Chondrocyte (in vitro differentiated cells): ENCODE measurements at regions not wholly inside any gene's neighbourhood (a gene's known extent, or its start where the extent isn't known, plus 50 kb on each side); places are given as distances from the start of the nearest gene placed in this dataset.

Experiments used
- DNase-seq: peaks from one replicate; pipeline ENCODE4 v3.0.0; 2021; ENCODE audit warnings: mixed read lengths, low spot score
- H3K27ac Mint-ChIP-seq: one replicate; pipeline ENCODE4 v1.8.0; 2021; ENCODE audit warnings: mild to moderate bottlenecking, moderate library complexity, mixed read lengths; ENCODE audit not compliant: unreplicated experiment
- H3K27me3 Mint-ChIP-seq: 2 replicates; pipeline ENCODE4 v1.8.0; 2021; ENCODE audit warnings: low read depth, mixed read lengths
- H3K36me3 Mint-ChIP-seq: 2 replicates; pipeline ENCODE4 v1.8.0; 2021; ENCODE audit warnings: low read depth, mixed read lengths
- H3K4me1 Mint-ChIP-seq: 2 replicates; pipeline ENCODE4 v1.8.0; 2021; ENCODE audit warnings: low read depth, mild to moderate bottlenecking, mixed read lengths
- H3K4me3 Mint-ChIP-seq: one replicate; pipeline ENCODE4 v1.8.0; 2021; ENCODE audit warnings: mild to moderate bottlenecking, moderate library complexity, mixed read lengths; ENCODE audit not compliant: unreplicated experiment
- H3K9me3 Mint-ChIP-seq: 2 replicates; pipeline ENCODE4 v1.8.0; 2021; ENCODE audit warnings: low read depth, mixed read lengths
- TF ChIP-seq, protein P1 (sequence below): fragments of 200-600 bp; sonication (generic); IDR thresholded peaks from 2 replicates; pipeline ENCODE4 v1.5.0; 2021; ENCODE audit warnings: antibody characterized with exemption, mild to moderate bottlenecking, moderate library complexity

GRCh38 chr3:145967043-145967442, 193.9 kb downstream of the PLOD2 start:
- DNase-seq: no peak
- H3K36me3 Mint-ChIP-seq: no peaks in the 10 kb centered on the region
- H3K4me1 Mint-ChIP-seq: peaks cover 7% of the 10 kb centered on the region
- no peak overlapping the region for H3K4me3 Mint-ChIP-seq
- peaks cover 2% of the 10 kb centered on the region for H3K27me3 Mint-ChIP-seq
- H3K9me3 Mint-ChIP-seq: no peaks in the 10 kb centered on the region
- TF ChIP-seq, protein P1, sequence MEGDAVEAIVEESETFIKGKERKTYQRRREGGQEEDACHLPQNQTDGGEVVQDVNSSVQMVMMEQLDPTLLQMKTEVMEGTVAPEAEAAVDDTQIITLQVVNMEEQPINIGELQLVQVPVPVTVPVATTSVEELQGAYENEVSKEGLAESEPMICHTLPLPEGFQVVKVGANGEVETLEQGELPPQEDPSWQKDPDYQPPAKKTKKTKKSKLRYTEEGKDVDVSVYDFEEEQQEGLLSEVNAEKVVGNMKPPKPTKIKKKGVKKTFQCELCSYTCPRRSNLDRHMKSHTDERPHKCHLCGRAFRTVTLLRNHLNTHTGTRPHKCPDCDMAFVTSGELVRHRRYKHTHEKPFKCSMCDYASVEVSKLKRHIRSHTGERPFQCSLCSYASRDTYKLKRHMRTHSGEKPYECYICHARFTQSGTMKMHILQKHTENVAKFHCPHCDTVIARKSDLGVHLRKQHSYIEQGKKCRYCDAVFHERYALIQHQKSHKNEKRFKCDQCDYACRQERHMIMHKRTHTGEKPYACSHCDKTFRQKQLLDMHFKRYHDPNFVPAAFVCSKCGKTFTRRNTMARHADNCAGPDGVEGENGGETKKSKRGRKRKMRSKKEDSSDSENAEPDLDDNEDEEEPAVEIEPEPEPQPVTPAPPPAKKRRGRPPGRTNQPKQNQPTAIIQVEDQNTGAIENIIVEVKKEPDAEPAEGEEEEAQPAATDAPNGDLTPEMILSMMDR: no peak
- no peak overlapping the region for H3K27ac Mint-ChIP-seq

- Mint-ChIP-seq H3K36me3 (no peaks in the 10 kb centered on the region), H3K27ac (no peak overlapping the region), H3K4me1 (peaks cover 7% of the 10 kb centered on the region), H3K27me3 (no peaks in the 10 kb centered on the region), H3K9me3 (no peaks in the 10 kb centered on the region), H3K4me3 (no peak overlapping the region)
- TF ChIP-seq, protein P1: no peak
- DNase-seq: no peak
These were observed 189.8 kb downstream of the PLOD2 start for GRCh38 chr3:145971186-145971585.

DNA sequence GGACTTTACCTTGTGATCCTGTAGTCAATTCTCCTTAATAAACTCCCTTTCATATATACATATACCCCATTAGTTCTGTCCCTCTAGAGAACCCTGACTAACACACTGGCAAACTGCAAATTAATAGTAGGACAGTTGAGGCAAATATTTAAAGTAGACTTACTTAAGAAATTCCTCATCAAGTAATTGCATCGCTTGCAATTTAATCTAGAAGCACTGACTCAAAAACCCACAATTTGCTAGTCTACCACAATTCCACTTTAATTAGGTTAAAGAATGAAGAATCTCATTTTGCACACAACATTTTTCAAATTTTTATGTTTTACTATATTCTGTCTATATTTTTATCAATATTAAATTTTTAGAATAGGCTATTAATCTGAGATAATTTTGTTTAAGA, 188.1 kb downstream of the PLOD2 start:
- peaks cover 2% of the 10 kb centered on the region for H3K36me3 Mint-ChIP-seq
- H3K9me3 Mint-ChIP-seq: no peaks in the 10 kb centered on the region
- no peak for DNase-seq
- H3K27ac Mint-ChIP-seq: no peak overlapping the region
- H3K4me1 Mint-ChIP-seq: peaks cover 13% of the 10 kb centered on the region
- TF ChIP-seq, protein P1: no peak
- no peak overlapping the region for H3K4me3 Mint-ChIP-seq
- peaks cover 5% of the 10 kb centered on the region for H3K27me3 Mint-ChIP-seq

DNA sequence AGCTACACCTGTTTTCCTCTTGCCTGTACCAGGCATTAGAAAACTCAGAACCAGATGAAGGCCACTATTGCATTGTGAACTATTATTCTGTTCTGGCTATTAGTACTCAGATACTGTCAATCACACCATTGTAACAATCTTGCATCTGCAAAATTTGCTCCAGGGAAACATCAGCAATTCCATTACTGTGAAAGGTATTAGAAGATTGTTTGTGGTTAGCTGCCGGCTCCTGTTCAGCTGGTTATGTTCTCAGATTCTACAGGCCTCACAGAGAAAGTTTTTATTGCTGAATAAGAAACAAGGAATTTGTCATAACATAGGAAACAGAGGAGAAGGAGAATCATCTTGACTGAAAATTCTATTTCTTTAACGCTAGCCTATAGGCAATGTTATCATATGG, 179.9 kb downstream of the PLOD2 start:
- Mint-ChIP-seq H3K27me3 (peaks cover 6% of the 10 kb centered on the region), H3K9me3 (peaks cover 19% of the 10 kb centered on the region), H3K4me1 (peaks cover 17% of the 10 kb centered on the region), H3K36me3 (peaks cover 12% of the 10 kb centered on the region), H3K4me3 (no peak overlapping the region), H3K27ac (no peak overlapping the region)
- TF ChIP-seq, protein P1: no peak
- DNase-seq: no peak

GRCh38 chr3:145983101-145983500, 177.9 kb downstream of the PLOD2 start:
- no peaks in the 10 kb centered on the region for H3K27me3 Mint-ChIP-seq
- no peak for DNase-seq
- TF ChIP-seq, protein P1: no peak

More at GRCh38 chr3:145983101-145983500, 177.9 kb downstream of the PLOD2 start:
- Mint-ChIP-seq H3K4me3 (no peak overlapping the region), H3K9me3 (peaks cover 19% of the 10 kb centered on the region), H3K4me1 (peaks cover 11% of the 10 kb centered on the region), H3K36me3 (peaks cover 10% of the 10 kb centered on the region), H3K27ac (no peak overlapping the region)
